ENCODE measurements at regions not wholly inside any gene's neighbourhood (a gene's known extent, or its start where the extent isn't known, plus 50 kb on each side); places are given as distances from the start of the nearest gene placed in this dataset.

DNA sequence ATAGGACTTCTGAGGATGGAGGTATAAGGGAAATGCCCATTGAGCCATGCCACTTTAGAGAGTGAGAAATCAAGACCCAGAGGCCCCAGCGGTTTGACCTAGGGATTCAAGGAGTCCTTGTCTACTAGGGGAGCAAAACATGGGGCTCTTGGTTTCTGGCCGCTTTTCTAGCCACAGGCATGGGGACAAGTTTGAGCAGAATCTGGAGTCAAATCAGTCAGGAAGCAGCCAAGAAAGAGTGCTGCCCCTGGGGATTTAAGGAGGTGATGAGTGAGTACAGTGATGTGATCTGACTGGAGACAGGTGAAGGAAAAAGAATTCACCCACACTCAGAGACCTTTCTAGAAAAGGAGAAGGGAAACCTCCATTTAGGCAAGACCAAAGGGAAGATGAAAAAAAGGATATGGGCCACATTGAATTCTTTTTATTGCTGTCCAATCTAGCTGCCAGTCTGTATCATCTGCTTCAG lies 244.0 kb upstream of the TBC1D5 start:
- no peak for TF ChIP-seq ATF3 (CRISPR knock-in tag; conservative IDR thresholded peaks at IDR 0.05)
- TF ChIP-seq RELA (CRISPR knock-in tag; IDR thresholded peaks at IDR 0.05; ENCODE audit: borderline replicate concordance): no peak
- TF ChIP-seq RORB (CRISPR knock-in tag; IDR thresholded peaks at IDR 0.05): no peak
- TF ChIP-seq PRDM15 (CRISPR knock-in tag; IDR thresholded peaks at IDR 0.05): no peak
- no peak for TF ChIP-seq CTCF (IDR thresholded peaks at IDR 0.05)
- TF ChIP-seq NR2C2 (CRISPR knock-in tag; IDR thresholded peaks at IDR 0.05): no peak
- TF ChIP-seq, protein P1, sequence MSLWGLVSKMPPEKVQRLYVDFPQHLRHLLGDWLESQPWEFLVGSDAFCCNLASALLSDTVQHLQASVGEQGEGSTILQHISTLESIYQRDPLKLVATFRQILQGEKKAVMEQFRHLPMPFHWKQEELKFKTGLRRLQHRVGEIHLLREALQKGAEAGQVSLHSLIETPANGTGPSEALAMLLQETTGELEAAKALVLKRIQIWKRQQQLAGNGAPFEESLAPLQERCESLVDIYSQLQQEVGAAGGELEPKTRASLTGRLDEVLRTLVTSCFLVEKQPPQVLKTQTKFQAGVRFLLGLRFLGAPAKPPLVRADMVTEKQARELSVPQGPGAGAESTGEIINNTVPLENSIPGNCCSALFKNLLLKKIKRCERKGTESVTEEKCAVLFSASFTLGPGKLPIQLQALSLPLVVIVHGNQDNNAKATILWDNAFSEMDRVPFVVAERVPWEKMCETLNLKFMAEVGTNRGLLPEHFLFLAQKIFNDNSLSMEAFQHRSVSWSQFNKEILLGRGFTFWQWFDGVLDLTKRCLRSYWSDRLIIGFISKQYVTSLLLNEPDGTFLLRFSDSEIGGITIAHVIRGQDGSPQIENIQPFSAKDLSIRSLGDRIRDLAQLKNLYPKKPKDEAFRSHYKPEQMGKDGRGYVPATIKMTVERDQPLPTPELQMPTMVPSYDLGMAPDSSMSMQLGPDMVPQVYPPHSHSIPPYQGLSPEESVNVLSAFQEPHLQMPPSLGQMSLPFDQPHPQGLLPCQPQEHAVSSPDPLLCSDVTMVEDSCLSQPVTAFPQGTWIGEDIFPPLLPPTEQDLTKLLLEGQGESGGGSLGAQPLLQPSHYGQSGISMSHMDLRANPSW (CRISPR knock-in tag; conservative IDR thresholded peaks at IDR 0.05; ENCODE audit: low read depth): no peak
- no peak for TF ChIP-seq JUN (CRISPR knock-in tag; IDR thresholded peaks at IDR 0.05)
- no peak for TF ChIP-seq HMGXB4 (CRISPR knock-in tag; IDR thresholded peaks at IDR 0.05)
- TF ChIP-seq, protein P2, sequence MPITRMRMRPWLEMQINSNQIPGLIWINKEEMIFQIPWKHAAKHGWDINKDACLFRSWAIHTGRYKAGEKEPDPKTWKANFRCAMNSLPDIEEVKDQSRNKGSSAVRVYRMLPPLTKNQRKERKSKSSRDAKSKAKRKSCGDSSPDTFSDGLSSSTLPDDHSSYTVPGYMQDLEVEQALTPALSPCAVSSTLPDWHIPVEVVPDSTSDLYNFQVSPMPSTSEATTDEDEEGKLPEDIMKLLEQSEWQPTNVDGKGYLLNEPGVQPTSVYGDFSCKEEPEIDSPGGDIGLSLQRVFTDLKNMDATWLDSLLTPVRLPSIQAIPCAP (CRISPR knock-in tag; IDR thresholded peaks at IDR 0.05): no peak

Data from WTC11 (cell line).